ENCODE measurements at regions not wholly inside any gene's neighbourhood (a gene's known extent, or its start where the extent isn't known, plus 50 kb on each side); places are given as distances from the start of the nearest gene placed in this dataset.

GRCh38 chr7:156026076-156026600 is 213.9 kb upstream of the SHH start:
- H3K27ac ChIP-seq = no peak overlapping the region
- no peaks in the 10 kb centered on the region for H3K36me3 ChIP-seq (replicated peaks)
- no peak for DNase-seq
- no peaks in the 10 kb centered on the region for H3K27me3 ChIP-seq (replicated peaks)
- in situ Hi-C loops (cut with HindIII; ENCODE audit: low pct_ligation_motif_present, low sequenced_read_pairs) = no loop called here
- no peak for TF ChIP-seq CTCF (IDR thresholded peaks at IDR 0.05; ENCODE audit: low read depth, low read length, missing control alignments)
- no peak overlapping the region for H3K4me3 ChIP-seq (ENCODE audit: low read depth, low read length)

- Histone ChIP-seq H3K27me3 (replicated peaks) (no peaks in the 10 kb centered on the region), H3K27ac (no peak overlapping the region), H3K36me3 (replicated peaks) (no peaks in the 10 kb centered on the region), H3K4me3 (ENCODE audit: low read depth, low read length) (no peak overlapping the region)
- in situ Hi-C loops (cut with HindIII; ENCODE audit: low pct_ligation_motif_present, low sequenced_read_pairs) = no loop called here
- no peak for DNase-seq
- TF ChIP-seq CTCF (IDR thresholded peaks at IDR 0.05; ENCODE audit: low read depth, low read length, missing control alignments) = no peak
These were observed 213.4 kb upstream of the SHH start for GRCh38 chr7:156025675-156026074.

- no peak for DNase-seq
- Histone ChIP-seq H3K36me3 (replicated peaks) (no peaks in the 10 kb centered on the region), H3K27me3 (replicated peaks) (no peaks in the 10 kb centered on the region), H3K27ac (no peak overlapping the region), H3K4me3 (ENCODE audit: low read depth, low read length) (no peak overlapping the region)
- no peak for TF ChIP-seq CTCF (IDR thresholded peaks at IDR 0.05; ENCODE audit: low read depth, low read length, missing control alignments)
- in situ Hi-C loops (cut with HindIII; ENCODE audit: low pct_ligation_motif_present, low sequenced_read_pairs) = no loop called here
These were observed 211.9 kb upstream of the SHH start for GRCh38 chr7:156024201-156024600.

- TF ChIP-seq CTCF (IDR thresholded peaks at IDR 0.05; ENCODE audit: low read depth, low read length, missing control alignments) = no peak
- in situ Hi-C loops (cut with HindIII; ENCODE audit: low pct_ligation_motif_present, low sequenced_read_pairs) = no loop called here
- no peak for DNase-seq
- Histone ChIP-seq H3K27ac (no peak overlapping the region), H3K4me3 (ENCODE audit: low read depth, low read length) (no peak overlapping the region), H3K36me3 (replicated peaks) (no peaks in the 10 kb centered on the region), H3K27me3 (replicated peaks) (no peaks in the 10 kb centered on the region)
These were observed 210.5 kb upstream of the SHH start for GRCh38 chr7:156022483-156023459.

- TF ChIP-seq CTCF (IDR thresholded peaks at IDR 0.05; ENCODE audit: low read depth, low read length, missing control alignments) = no peak
These were observed 209.2 kb upstream of the SHH start for GRCh38 chr7:156021471-156021870.

More at GRCh38 chr7:156021471-156021870, 209.2 kb upstream of the SHH start:
- no peaks in the 10 kb centered on the region for H3K27me3 ChIP-seq (replicated peaks)
- DNase-seq = no peak
- no peak overlapping the region for H3K4me3 ChIP-seq (ENCODE audit: low read depth, low read length)
- in situ Hi-C loops (cut with HindIII; ENCODE audit: low pct_ligation_motif_present, low sequenced_read_pairs) = no loop called here
- no peak overlapping the region for H3K27ac ChIP-seq
- H3K36me3 ChIP-seq (replicated peaks) = no peaks in the 10 kb centered on the region

Data from brain microvascular endothelial cell (primary cell).